Naive thymus-derived CD8-positive, alpha-beta T cell (primary cell): ENCODE measurements at regions not wholly inside any gene's neighbourhood (a gene's known extent, or its start where the extent isn't known, plus 50 kb on each side); places are given as distances from the start of the nearest gene placed in this dataset.
A peak's percentile ranks its signal among the peaks of the same experiment; 100 is the strongest.
"Not testable (repeated sequence)": the region's sequence is repeated elsewhere in the genome, so short reads cannot be mapped to it uniquely, and the experiment has no call there.

ENCODE experiments used
- ATAC-seq, 2 donors: fragments of 150-1000 bp; cut with Tn5 transposase in 1 of 2; sonication (Bioruptor Pico), chemical (Tn5 transposase) in 1 of 2; 1 replicate in 1 of 2; 2 replicates in 1 of 2; pipeline ENCODE4 v1.10.0; 2021; ENCODE audit warnings: mild to moderate bottlenecking in 2 of 2, moderate library complexity in 2 of 2
- POLR2A ChIA-PET: fragments of 350-600 bp; sonication (Branson Sonifier 250); formaldehyde crosslinking; loops from one replicate; lab custom pipeline; 2021; ENCODE audit warnings: antibody characterized with exemption; lab: Charles Lee
- DNase-seq, 10 donors: peaks; one replicate each; pipeline versions ENCODE4 v3.0.0 to v3.0.0-alpha.2; 2020 to 2022
- H3K27ac Mint-ChIP-seq, 10 donors: one replicate each; pipeline ENCODE4 v1.8.0; 2020 to 2022; ENCODE audit warnings: mild to moderate bottlenecking in 10 of 10, mixed read lengths in 10 of 10, moderate library complexity in 4 of 10, inconsistent platforms in 1 of 10
- H3K27me3 Mint-ChIP-seq, 5 donors: one replicate each; pipeline ENCODE4 v1.8.0; 2021 to 2022; ENCODE audit warnings: mixed read lengths in 5 of 5
- H3K36me3 Mint-ChIP-seq, 3 donors: one replicate each; pipeline ENCODE4 v1.8.0; 2020 to 2022; ENCODE audit warnings: mixed read lengths in 3 of 3, mild to moderate bottlenecking in 2 of 3, inconsistent platforms in 1 of 3
- H3K4me1 Mint-ChIP-seq, 4 donors: one replicate each; pipeline ENCODE4 v1.8.0; 2021 to 2022; ENCODE audit warnings: mixed read lengths in 4 of 4
- H3K4me3 Mint-ChIP-seq, 10 donors: one replicate each; pipeline ENCODE4 v1.8.0; 2020 to 2022; ENCODE audit warnings: mild to moderate bottlenecking in 10 of 10, mixed read lengths in 10 of 10, moderate library complexity in 6 of 10, inconsistent platforms in 1 of 10
- H3K9me3 Mint-ChIP-seq, 9 donors: one replicate each; pipeline ENCODE4 v1.8.0; 2020 to 2022; ENCODE audit warnings: mixed read lengths in 9 of 9, mild to moderate bottlenecking in 3 of 9, inconsistent platforms in 1 of 9, moderate library complexity in 1 of 9

DNA sequence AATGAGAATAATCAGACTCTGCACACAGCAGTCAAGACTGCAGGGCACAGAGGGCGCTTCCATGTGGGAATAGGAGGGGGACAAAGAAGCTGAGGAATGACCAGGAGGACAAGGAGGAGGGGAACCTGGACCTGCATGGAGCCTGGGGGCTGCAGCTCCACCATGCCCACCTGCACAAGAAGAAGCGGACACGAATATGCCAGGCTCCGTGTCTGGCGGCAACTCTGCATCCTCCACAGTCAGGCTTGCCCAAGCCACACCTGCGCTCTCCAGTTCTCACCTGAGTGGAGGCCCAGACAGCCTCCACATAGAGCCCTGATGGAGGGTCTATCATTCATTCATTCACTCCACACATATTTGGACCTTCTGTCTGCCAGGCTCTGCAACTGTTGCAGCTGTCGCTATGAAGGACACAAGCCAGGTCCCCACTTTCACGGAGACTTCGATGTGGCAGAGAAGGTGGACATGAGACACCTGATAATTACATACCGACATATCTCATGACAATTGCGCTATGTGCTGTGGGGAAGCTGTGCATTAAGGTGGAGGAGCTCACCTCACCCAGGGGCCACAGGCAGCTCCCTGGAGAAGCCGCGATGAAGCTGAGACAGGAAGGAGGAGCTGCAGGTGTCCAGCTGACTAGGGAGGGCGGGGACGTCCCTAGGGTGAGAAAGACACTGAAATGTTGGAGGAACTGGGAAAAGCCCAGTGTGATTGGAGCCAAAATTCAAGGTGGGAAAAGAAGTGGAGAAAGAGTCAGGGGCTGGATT lies 159.2 kb downstream of the INHBB start:
- Mint-ChIP-seq H3K27ac (no peak overlapping the region), H3K4me3 (no peak overlapping the region), H3K36me3 (no peaks in the 10 kb centered on the region), H3K27me3 (peaks cover 0 to 8% (median 4%) of the 10 kb centered on the region in 5 donors), H3K4me1 (no peaks in the 10 kb centered on the region), H3K9me3 (no peaks in the 10 kb centered on the region)
- POLR2A ChIA-PET, result interaction anchor here (0.7 kb wide), 1 partner anchor 1338 kb away, joined by 3 read pairs; no protein-coding TSS in a partner anchor
- DNase-seq (no peak), ATAC-seq (no peak)

DNA sequence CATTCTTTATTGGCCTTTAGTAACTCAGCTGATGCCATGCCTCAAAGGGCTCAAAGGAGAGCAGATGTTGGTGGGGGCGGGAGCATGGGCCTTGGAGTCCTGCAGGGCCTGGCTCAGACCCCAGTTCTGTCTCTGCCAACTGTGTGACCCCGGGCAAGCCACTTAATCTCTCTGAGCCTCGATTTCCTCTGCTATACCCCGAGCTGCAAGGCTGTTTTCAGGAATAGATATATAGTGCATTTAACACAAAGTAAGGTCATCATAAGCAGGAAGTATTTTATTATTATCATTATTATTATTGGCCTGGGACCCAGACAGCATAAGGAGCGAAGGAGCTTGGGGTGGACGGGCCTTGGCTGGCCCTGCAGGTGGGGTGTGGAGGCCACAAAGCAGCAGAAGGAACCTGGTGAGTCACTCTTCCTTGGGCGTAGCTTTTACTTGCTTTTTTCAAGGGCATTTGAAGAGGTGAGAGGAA lies 162.7 kb downstream of the INHBB start:
- H3K27me3 Mint-ChIP-seq, result peaks cover 0 to 5% (median 0%) of the 10 kb centered on the region in 5 donors
- no peaks in the 10 kb centered on the region for H3K36me3 Mint-ChIP-seq
- no peaks in the 10 kb centered on the region for H3K4me1 Mint-ChIP-seq
- no peak for DNase-seq
- no peaks in the 10 kb centered on the region for H3K9me3 Mint-ChIP-seq
- no peak for ATAC-seq
- no peak overlapping the region for H3K4me3 Mint-ChIP-seq
- POLR2A ChIA-PET, result no interaction called here
- H3K27ac Mint-ChIP-seq, result no peak overlapping the region

DNA sequence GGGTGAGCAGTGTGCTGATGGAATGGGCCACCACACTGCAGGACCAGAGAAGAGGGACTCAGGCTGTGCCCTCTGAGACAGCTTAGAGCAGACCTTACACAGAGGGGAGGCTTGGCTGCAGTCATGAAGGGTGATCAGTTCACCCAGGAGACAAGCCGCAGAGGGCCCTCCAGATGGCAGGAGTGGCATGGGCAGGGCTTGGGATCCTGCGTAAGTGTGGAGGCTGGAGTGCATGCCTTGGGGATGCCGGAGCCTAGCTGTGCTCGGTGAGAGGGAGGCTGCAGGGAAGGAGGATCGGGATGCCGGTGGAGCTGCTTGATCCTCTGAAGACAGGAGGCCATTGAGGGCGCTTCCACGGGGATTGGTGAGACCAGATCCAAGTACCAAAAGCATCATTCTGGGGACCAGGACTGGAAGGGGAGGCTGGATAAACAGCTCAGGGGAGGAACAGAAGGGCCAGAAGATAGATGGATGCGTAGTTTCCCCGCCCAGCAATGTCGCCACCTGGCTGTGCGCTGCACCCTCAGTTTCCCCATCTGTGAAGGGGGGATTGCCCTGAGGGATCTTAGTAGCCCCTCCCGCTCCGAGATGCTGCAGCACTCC lies 163.4 kb downstream of the INHBB start:
- H3K9me3 Mint-ChIP-seq, result no peaks in the 10 kb centered on the region
- H3K27ac Mint-ChIP-seq, result peak overlapping the region in 2 of 10 donors; percentile 44 to 53
- no peak for ATAC-seq
- no peak overlapping the region for H3K4me3 Mint-ChIP-seq
- peaks cover 0 to 2% (median 0%) of the 10 kb centered on the region in 4 donors for H3K4me1 Mint-ChIP-seq
- POLR2A ChIA-PET, result no interaction called here
- no peaks in the 10 kb centered on the region for H3K36me3 Mint-ChIP-seq
- H3K27me3 Mint-ChIP-seq, result peaks cover 0 to 5% (median 0%) of the 10 kb centered on the region in 5 donors
- DNase-seq, result no peak

DNA sequence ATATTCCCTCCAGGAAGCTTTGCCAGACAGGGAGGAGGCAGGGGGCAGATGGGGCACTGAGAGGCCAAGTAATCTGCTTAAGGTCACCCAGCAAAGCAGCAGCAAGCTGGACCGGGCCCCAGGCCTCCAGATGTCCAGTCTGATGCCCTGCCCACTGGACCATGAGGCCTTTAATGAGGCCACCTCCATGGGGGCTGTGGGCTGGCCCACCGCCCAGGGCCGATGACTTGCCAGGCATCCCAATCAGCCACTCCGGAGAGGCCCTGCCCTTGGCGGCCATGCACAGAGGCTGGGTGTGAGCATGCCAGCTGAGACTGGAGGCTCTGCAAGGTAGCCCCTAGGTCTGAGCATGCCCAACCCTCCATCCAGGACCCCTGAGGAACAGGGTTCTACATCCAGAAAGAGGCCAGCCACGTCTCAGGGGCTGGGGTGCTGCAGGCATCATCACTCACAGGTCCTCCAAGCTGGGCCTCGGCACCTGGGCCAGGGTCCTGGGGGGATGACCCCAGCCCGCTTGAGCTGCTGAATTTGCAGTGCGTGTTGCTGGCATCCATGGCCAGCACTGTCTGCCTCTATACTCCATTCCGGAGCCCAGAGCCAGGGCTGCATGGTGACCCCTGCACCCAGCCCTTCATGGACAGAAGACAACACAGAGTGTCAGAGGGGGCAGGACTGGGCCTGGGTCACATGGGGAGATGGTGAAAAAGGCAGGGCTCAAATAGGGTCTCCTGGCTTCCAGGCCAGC lies 164.2 kb downstream of the INHBB start:
- Mint-ChIP-seq H3K9me3 (no peaks in the 10 kb centered on the region), H3K4me3 (no peak overlapping the region), H3K36me3 (no peaks in the 10 kb centered on the region), H3K27ac (no peak overlapping the region), H3K27me3 (peaks cover 0 to 5% (median 0%) of the 10 kb centered on the region in 5 donors), H3K4me1 (peaks cover 0 to 2% (median 0%) of the 10 kb centered on the region in 4 donors)
- ATAC-seq, result no peak
- POLR2A ChIA-PET, result no interaction called here
- DNase-seq, result no peak

DNA sequence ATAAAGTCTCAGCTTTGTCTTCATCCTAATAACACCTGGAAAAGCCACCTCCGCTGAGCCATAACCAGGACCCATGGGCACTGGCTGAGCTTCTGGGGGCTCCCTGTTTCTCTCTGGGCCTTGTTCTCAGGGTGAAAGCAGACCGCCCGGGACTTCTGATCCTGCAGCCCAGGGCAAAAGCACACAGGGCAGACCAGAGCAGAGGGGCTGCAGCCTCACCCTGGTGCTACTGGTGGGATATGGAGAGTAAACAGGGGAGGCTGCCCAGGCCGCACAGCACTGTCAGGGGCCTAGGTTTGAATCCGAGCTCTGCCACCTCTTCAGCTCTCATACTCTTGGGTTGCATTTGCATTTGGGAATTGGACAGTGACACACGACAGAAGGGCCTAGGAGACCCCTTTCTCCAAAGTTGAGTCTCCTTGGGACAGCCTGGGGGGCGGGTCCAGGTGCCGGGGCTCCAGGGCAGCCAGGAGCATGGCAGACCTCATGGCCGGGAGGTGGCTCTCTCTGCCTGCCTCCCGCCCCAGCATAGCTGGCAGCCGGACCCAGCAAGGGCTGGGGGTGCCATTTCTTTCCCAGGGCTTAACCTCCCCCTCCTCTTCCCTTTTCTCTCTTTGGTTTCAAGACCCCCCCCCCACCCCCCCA lies 164.9 kb downstream of the INHBB start:
- no peak for ATAC-seq
- POLR2A ChIA-PET, result no interaction called here
- Mint-ChIP-seq H3K4me3 (no peak overlapping the region), H3K36me3 (no peaks in the 10 kb centered on the region), H3K9me3 (no peaks in the 10 kb centered on the region), H3K27ac (no peak overlapping the region), H3K4me1 (peaks cover 0 to 4% (median 0%) of the 10 kb centered on the region in 4 donors), H3K27me3 (peaks cover 0 to 5% (median 0%) of the 10 kb centered on the region in 5 donors)
- DNase-seq, result no peak

DNA sequence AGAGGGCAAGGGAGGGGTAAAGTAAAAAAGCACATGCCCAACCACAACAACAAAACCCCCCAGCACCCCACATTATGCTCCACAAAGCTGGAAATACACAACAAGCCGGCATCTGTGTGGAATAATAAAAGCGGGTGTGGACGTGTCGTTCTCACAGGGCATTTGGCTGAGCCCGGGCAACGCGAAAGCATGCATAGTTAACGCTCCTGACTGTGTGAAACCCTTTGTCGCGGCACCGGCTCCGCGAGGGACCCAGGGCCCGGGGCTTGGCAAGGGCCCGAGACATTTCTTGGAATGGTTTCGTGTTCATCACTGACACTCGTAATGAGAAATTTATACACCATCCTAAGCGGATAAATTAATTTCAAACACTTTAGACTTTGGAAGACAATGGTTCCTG lies 165.6 kb downstream of the INHBB start:
- Mint-ChIP-seq H3K9me3 (no peaks in the 10 kb centered on the region), H3K4me1 (peaks cover 0 to 4% (median 0%) of the 10 kb centered on the region in 4 donors), H3K4me3 (no peak overlapping the region), H3K27me3 (peaks cover 0 to 5% (median 2%) of the 10 kb centered on the region in 5 donors), H3K36me3 (no peaks in the 10 kb centered on the region), H3K27ac (no peak overlapping the region)
- DNase-seq (no peak), ATAC-seq (no peak)
- POLR2A ChIA-PET, result no interaction called here

DNA sequence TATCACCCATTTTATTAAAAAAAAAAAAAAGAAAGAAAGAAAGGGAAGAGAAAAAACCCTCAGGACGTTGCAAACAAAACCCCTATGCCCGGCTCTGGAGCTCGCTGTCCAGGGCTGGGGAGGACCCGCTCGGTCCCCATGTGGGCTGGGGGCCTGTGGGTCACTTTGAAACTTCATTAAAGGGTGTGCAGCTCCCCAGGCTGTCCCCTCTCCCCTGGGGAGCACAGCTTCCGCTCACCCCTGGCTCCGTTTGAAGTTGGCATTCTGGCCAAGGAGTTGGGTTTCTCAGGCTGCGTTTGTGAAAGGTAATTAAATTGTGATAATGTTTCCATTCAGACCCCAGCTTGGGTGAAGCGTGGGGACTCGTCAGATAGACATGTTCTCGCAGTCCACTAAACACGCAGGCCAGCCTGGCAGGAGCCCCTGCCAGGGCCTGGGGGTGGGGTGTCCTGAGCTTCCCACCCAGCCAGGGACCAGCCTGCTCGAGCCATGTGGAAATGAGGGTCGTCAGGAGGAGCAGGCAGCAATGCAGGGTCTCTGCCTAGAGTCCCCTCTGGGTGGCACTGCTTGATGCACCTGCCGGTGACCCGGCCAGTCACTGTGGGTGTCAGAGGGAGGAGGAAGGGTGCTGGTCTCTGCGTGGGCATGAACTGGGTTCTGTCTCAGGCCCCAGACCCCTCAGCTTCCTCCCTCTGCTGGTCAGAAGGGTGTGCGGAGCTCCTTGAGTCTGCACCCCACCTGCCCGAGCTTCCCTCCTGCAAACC lies 166.2 kb downstream of the INHBB start:
- POLR2A ChIA-PET, result no interaction called here
- peaks cover 0 to 6% (median 3%) of the 10 kb centered on the region in 5 donors for H3K27me3 Mint-ChIP-seq
- no peak overlapping the region for H3K4me3 Mint-ChIP-seq
- no peaks in the 10 kb centered on the region for H3K9me3 Mint-ChIP-seq
- no peaks in the 10 kb centered on the region for H3K36me3 Mint-ChIP-seq
- no peak for ATAC-seq
- DNase-seq, result no peak
- no peak overlapping the region for H3K27ac Mint-ChIP-seq
- H3K4me1 Mint-ChIP-seq, result peaks cover 0 to 4% (median 0%) of the 10 kb centered on the region in 4 donors

DNA sequence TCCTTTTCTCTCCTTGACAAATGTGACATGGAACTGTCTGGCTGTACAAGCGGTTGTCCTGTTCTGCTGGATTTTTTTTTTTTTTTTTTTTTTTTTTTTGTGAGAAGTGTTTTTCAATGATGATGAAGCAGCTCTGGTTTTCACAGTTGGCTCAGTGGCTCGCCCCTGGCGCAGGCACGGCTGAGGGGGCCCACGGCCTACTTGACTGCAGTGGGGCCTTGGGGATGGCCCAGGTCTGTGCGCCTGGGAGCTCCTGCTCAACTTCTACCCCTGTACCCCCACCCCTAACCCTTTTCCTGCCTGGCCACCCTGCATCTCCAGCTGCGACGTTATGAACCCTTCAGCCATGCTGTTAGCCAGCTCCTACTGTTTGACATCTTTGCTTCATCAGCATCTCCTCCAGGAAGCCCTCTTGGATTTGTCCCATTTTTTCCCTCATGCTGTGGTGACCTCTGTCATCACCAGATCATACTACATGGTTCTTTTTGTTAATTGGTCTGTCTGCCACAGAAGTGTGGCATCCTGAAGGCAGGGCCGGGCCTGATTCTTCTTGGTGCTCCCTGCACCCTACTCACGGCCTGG lies 167.9 kb downstream of the INHBB start:
- H3K4me1 Mint-ChIP-seq, result peaks cover 0 to 4% (median 0%) of the 10 kb centered on the region in 4 donors
- peaks cover 7 to 16% (median 12%) of the 10 kb centered on the region in 5 donors for H3K27me3 Mint-ChIP-seq
- H3K27ac Mint-ChIP-seq, result no peak overlapping the region
- DNase-seq, result no peak
- H3K9me3 Mint-ChIP-seq, result no peaks in the 10 kb centered on the region
- ATAC-seq, result no peak
- no peaks in the 10 kb centered on the region for H3K36me3 Mint-ChIP-seq
- H3K4me3 Mint-ChIP-seq, result no peak overlapping the region
- POLR2A ChIA-PET, result no interaction called here

DNA sequence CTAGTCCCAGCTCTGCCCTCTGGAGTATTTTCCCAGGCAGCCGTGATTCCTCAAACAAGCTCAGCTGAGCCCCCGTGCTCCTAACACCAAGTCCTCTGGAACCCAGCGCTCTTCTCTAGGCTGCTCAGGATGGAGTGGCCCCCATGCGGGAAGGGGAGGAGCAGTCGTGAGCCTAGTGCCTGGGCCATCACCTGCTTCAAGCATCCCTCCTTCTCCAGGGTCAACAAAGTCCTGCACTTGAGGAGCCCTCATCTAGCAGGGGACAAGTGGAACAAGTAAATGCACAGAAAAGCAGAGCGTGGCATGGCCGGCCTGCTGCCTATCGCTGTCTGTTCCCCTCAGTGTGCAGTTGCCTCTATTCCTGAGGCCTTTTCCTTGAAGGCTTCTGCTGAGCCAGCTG lies 168.6 kb downstream of the INHBB start:
- Mint-ChIP-seq H3K4me1 (peaks cover 0 to 4% (median 0%) of the 10 kb centered on the region in 4 donors), H3K9me3 (no peaks in the 10 kb centered on the region), H3K4me3 (no peak overlapping the region), H3K36me3 (no peaks in the 10 kb centered on the region), H3K27me3 (peaks cover 7 to 15% (median 11%) of the 10 kb centered on the region in 5 donors), H3K27ac (peak overlapping the region in 2 of 10 donors; percentile 19 to 56)
- DNase-seq, result no peak
- POLR2A ChIA-PET, result no interaction called here
- no peak for ATAC-seq

DNA sequence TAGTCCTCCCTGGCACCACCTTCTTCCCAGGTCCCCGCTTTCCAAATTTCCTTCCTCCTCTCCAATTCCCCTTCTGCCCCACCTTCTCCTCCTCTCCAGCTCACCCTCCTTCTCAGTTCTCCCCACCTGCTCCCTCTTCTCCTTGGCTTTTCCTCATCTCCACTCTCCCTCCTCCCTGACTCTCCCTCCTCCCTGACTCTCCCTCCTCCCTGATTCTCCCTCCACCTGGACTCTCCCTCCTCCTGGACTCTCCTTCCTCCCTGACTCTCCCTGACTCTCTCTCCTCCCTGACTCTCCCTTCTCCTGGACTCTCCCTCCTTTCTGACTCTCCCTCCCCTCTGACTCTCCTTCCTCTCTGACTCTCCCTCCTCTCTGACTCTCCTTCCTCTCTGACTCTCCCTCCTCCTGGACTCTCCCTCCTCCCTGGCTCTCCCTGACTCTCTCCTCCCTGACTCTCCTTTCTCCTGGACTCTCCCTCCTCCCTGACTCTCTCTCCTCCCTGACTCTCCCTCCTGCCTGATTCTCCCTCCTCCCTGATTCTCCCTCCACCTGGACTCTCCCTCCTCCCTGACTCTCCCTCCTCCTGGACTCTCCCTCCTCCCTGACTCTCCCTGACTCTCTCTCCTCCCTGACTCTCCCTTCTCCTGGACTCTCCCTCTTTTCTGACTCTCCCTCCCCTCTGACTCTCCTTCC lies 169.3 kb downstream of the INHBB start:
- POLR2A ChIA-PET, H3K36me3 Mint-ChIP-seq, H3K9me3 Mint-ChIP-seq, H3K4me3 Mint-ChIP-seq, ATAC-seq, H3K4me1 Mint-ChIP-seq, DNase-seq: not testable (repeated sequence)
- peak overlapping the region in 1 of 10 donors; percentile 19 for H3K27ac Mint-ChIP-seq
- H3K27me3 Mint-ChIP-seq, result peaks cover 7 to 15% (median 11%) of the 10 kb centered on the region in 5 donors
